Sigmoid colon (tissue), 6 donors: ENCODE measurements at regions not wholly inside any gene's neighbourhood (a gene's known extent, or its start where the extent isn't known, plus 50 kb on each side); places are given as distances from the start of the nearest gene placed in this dataset.
A peak's percentile ranks its signal among the peaks of the same experiment; 100 is the strongest.

Experiments
- DNase-seq: peaks from one replicate; pipeline ENCODE4 v3.0.0-alpha.2; 2019
- H3K27ac ChIP-seq, 4 donors: fragments of 200-600 bp; sonication (generic); one replicate each; pipeline ENCODE4 v1.5.1; 2016 to 2019; ENCODE audit warnings: mild to moderate bottlenecking in 1 of 4
- H3K27me3 ChIP-seq, 3 donors: fragments of 200-600 bp; sonication (generic); one replicate each; pipeline ENCODE4 v1.5.1; 2019; ENCODE audit warnings: mild to moderate bottlenecking in 1 of 3
- H3K36me3 ChIP-seq, 4 donors: fragments of 200-600 bp; sonication (generic); one replicate each; pipeline ENCODE4 v1.5.1; 2016 to 2019
- H3K4me1 ChIP-seq, 4 donors: fragments of 200-600 bp; sonication (generic); one replicate each; pipeline ENCODE4 v1.5.1; 2017 to 2019
- H3K4me3 ChIP-seq, 4 donors: fragments of 200-600 bp; sonication (generic); one replicate each; pipeline ENCODE4 v1.5.1; 2017 to 2019; ENCODE audit warnings: mild to moderate bottlenecking in 2 of 4, moderate library complexity in 1 of 4
- H3K9me3 ChIP-seq, 4 donors: fragments of 200-600 bp in 3 of 4; sonication (generic) in 3 of 4; one replicate each; pipeline versions ENCODE4 v1.5.1 to v1.6.1; 2013 to 2019
- CTCF ChIP-seq, 4 experiments: fragments of 450-650 bp in 3 of 4; fragments of 200-600 bp in 1 of 4; IDR thresholded peaks; one replicate each; pipeline ENCODE4 v1.5.1; 2016 to 2019; ENCODE audit warnings: antibody characterized with exemption in 4 of 4, mild to moderate bottlenecking in 3 of 4, moderate library complexity in 2 of 4
- EP300 ChIP-seq, 4 donors: sonication (generic); formaldehyde crosslinking; IDR thresholded peaks; one replicate each; pipeline ENCODE4 v1.6.1; 2017; ENCODE audit warnings: antibody characterized with exemption in 4 of 4
- POLR2A ChIP-seq, 2 donors: fragments of 450-650 bp; IDR thresholded peaks; one replicate each; pipeline ENCODE4 v1.6.1; 2016; ENCODE audit warnings: antibody characterized with exemption in 2 of 2, mild to moderate bottlenecking in 2 of 2, moderate library complexity in 2 of 2
- POLR2AphosphoS5 ChIP-seq, 4 donors: sonication (generic); formaldehyde crosslinking; IDR thresholded peaks; one replicate each; pipeline ENCODE4 v1.6.1; 2017; ENCODE audit warnings: antibody characterized with exemption in 4 of 4
- WGBS, 2 donors: extraction: QIAGEN DNeasy Blood & Tissue Kit; methylation state at CpG; one replicate each; pipeline ENCODE4 v1.1.7; 2013; 5-methylcytosine and 5-hydroxymethylcytosine counted together
- intact Hi-C: fragments of 100-400 bp; cut with DNase I; formaldehyde crosslinking; loops from one replicate; pipeline ENCODE4 v1.15.1; 2023
- donor health status: healthy with polysubstance abuse.
- donor health status: healthy.

DNA sequence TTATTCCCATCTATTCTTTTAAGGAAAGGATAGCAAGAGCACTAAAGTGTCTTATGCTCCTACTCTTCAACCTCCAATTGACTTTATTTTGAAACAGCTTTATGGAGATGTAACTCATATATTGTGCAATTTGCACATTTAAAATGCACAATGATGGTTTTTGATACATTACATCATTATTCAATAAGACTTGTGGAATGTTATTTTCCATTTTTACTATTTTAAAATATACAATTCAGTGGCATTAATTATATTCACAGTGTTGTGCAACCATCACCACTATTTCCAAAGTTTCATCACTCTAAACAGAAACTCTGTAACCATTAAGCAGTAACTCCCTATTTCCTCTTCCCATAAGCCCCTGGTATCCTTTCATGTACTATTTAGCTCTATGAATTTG, 489.8 kb downstream of the NEBL start:
- Histone ChIP-seq H3K27ac (peak overlapping the region in 1 of 4 donors; percentile 1), H3K27me3 (no peaks in the 10 kb centered on the region), H3K4me1 (peaks cover 0 to 17% (median 8%) of the 10 kb centered on the region in 4 donors), H3K9me3 (no peaks in the 10 kb centered on the region), H3K4me3 (no peak overlapping the region), H3K36me3 (no peaks in the 10 kb centered on the region)
- intact Hi-C loops = no loop called here
- TF ChIP-seq CTCF (IDR thresholded peaks at IDR 0.05) (no peak), POLR2AphosphoS5 (IDR thresholded peaks at IDR 0.05) (peak in 2 of 4 donors; percentile 3 to 10)
- no peak for DNase-seq

DNA sequence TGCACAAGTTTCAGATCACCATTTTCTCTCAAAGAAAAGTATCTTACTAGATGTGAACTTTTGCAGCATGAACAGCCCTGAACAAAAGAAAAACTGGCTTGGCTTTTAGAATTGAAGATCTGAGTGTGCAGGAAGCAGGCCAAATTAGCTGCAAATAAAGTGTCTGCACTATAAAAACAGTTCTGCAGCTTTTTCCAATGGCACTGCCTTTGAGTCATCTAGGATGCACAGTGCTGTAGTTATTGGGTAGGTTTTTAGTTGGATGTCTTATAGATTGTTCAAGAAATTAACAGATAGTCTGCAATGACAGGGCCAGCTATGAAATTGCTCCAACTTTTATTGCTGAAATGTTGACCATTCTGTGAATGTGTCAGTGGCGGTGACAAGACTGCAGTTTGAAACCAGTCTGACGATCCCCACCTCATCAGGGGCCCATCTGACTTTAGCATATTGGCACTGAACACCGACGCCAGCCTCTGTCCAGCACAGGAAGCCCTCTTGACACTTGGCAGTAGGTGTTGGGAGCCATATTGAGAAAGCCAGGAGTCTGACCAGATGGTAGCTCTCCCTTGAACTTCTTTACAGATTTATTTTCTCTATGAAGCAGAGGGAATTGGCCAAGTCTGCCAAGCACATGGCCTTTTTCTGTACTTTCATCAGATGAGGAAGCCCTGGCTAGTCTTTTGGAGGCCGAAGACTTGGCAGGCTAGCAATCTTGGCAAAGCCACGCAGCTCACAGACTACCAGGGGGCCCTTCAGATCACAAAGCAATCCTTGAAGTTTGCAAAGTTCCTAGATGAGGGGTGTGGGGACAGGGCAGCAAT, 490.6 kb downstream of the NEBL start:
- H3K4me1 ChIP-seq = peaks cover 0 to 17% (median 8%) of the 10 kb centered on the region in 4 donors
- intact Hi-C loops = no loop called here
- TF ChIP-seq POLR2AphosphoS5 (IDR thresholded peaks at IDR 0.05) (peak in 2 of 4 donors; percentile 42 to 59), POLR2A (IDR thresholded peaks at IDR 0.05) (no peak)
- H3K4me3 ChIP-seq = no peak overlapping the region
- DNase-seq = peak; percentile 70
- H3K27ac ChIP-seq = peak overlapping the region in 1 of 4 donors; percentile 1
- WGBS, 2 donors = 47 to 70% methylated on average over 6 of the region's 6 CpGs
- no peaks in the 10 kb centered on the region for H3K27me3 ChIP-seq
- H3K36me3 ChIP-seq = no peaks in the 10 kb centered on the region
- no peaks in the 10 kb centered on the region for H3K9me3 ChIP-seq

GRCh38 chr10:20405761-20406160, 491.4 kb downstream of the NEBL start:
- DNase-seq = no peak
- intact Hi-C loops = no loop called here
- Histone ChIP-seq H3K27ac (no peak overlapping the region), H3K4me1 (peaks cover 0 to 17% (median 8%) of the 10 kb centered on the region in 4 donors), H3K9me3 (no peaks in the 10 kb centered on the region), H3K4me3 (no peak overlapping the region), H3K27me3 (no peaks in the 10 kb centered on the region), H3K36me3 (no peaks in the 10 kb centered on the region)
- no peak for TF ChIP-seq POLR2AphosphoS5 (IDR thresholded peaks at IDR 0.05)
- no peak for TF ChIP-seq POLR2A (IDR thresholded peaks at IDR 0.05)
- TF ChIP-seq EP300 (IDR thresholded peaks at IDR 0.05) = no peak
- no peak for TF ChIP-seq CTCF (IDR thresholded peaks at IDR 0.05)
- 81 to 88% methylated on average over 4 of the region's 4 CpGs for WGBS, 2 donors

DNA sequence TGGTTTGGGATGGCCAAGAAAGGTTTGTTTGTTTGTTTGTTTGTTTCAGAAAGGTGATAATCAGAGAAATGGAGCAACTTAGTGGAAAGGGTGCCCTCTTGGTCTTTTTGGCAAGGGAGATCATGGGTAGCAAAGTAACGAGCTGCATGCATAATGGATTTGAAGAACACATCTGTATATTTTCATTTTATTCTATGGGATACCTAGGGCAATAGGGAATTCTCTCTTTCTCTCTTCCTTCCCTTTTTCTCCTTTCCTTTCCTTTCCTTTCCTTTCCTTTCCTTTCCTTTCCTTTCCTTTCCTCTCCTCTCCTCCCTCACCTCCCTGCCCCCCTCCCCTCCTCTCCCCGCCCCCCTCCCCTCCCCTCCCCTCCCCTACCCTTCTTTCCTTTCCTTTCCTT, 492.1 kb downstream of the NEBL start:
- Histone ChIP-seq H3K4me3 (no peak overlapping the region), H3K36me3 (no peaks in the 10 kb centered on the region), H3K4me1 (peaks cover 0 to 17% (median 6%) of the 10 kb centered on the region in 4 donors), H3K9me3 (no peaks in the 10 kb centered on the region), H3K27me3 (no peaks in the 10 kb centered on the region), H3K27ac (no peak overlapping the region)
- no peak for DNase-seq
- TF ChIP-seq POLR2AphosphoS5 (IDR thresholded peaks at IDR 0.05) = no peak
- no peak for TF ChIP-seq POLR2A (IDR thresholded peaks at IDR 0.05)
- TF ChIP-seq CTCF (IDR thresholded peaks at IDR 0.05) = no peak
- intact Hi-C loops = no loop called here
- WGBS, 2 donors = 62 to 94% methylated on average over 1 to 2 of the region's 2 CpGs

- Histone ChIP-seq H3K4me1 (no peaks in the 10 kb centered on the region), H3K9me3 (no peaks in the 10 kb centered on the region), H3K27me3 (no peaks in the 10 kb centered on the region), H3K27ac (no peak overlapping the region), H3K36me3 (no peaks in the 10 kb centered on the region), H3K4me3 (no peak overlapping the region)
- intact Hi-C loops = no loop called here
- no peak for DNase-seq
- WGBS, 2 donors = 87 to 93% methylated on average over 2 of the region's 2 CpGs
- no peak for TF ChIP-seq CTCF (IDR thresholded peaks at IDR 0.05)
- TF ChIP-seq POLR2AphosphoS5 (IDR thresholded peaks at IDR 0.05) = no peak
- TF ChIP-seq POLR2A (IDR thresholded peaks at IDR 0.05) = no peak
Observed at GRCh38 chr10:20399772-20400171, 497.3 kb downstream of the NEBL start.
